Panc1 (cell line): ENCODE measurements at regions not wholly inside any gene's neighbourhood (a gene's known extent, or its start where the extent isn't known, plus 50 kb on each side); places are given as distances from the start of the nearest gene placed in this dataset.

ENCODE experiments used
- POLR2AphosphoS5 ChIP-seq: IDR thresholded peaks from 2 replicates; pipeline ENCODE4 v1.6.1; 2012; ENCODE audit warnings: mild to moderate bottlenecking, low read depth, low read length, moderate library complexity
- SIN3A ChIP-seq: IDR thresholded peaks from 2 replicates; pipeline ENCODE4 v1.6.1; 2012; ENCODE audit warnings: low read depth, mild to moderate bottlenecking, low read length, moderate library complexity, borderline replicate concordance; ENCODE audit not compliant: insufficient read depth
- TCF7L2 ChIP-seq: IDR thresholded peaks from 2 replicates; pipeline ENCODE4 v1.6.1; 2011; ENCODE audit warnings: mild to moderate bottlenecking, low read depth, low read length, inconsistent platforms
- TF ChIP-seq, protein P1 (sequence below): fragments of 450-650 bp; IDR thresholded peaks from 2 replicates; pipeline ENCODE4 v1.5.1; 2017; ENCODE audit warnings: mild to moderate bottlenecking
- TF ChIP-seq, protein P2 (sequence below), 2 experiments: IDR thresholded peaks; 2 replicates each; pipeline ENCODE4 v1.6.1; 2011 to 2012; ENCODE audit warnings: low read depth in 2 of 2, control low read depth in 1 of 2, low read length in 1 of 2, mild to moderate bottlenecking in 1 of 2, moderate library complexity in 1 of 2; ENCODE audit not compliant: insufficient read depth in 1 of 2

DNA sequence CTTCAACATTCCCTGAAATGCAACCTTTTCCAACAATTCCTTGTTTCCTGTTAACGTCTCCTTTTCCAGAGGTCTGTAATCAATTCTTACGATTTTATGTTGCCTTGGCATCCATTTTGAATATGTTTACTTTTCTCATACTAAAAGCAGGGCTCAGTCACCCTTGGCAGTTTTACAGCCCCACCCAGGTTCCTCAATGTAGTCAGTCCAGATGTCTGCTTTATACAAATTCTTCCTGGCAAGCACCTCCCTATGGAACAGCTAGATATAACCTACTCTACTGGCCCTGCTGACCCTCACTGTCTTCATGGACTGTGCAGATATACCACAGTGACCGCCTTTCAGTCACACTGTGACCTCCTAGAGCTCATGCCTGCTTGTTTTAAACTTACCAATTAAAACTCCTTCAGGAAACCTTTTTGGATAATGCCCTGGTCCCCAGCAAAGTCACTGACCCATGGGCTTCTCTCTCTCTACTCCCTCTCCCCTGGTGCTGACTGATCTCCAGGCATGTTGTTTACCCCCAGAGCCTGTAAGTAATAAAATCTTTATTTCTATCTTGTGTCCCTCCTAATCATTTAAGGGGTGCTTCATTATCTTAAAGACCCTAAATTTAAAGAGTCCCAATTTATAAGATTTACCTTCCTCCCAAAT, 147.1 kb upstream of the STEAP1 start:
- TF ChIP-seq, protein P1, sequence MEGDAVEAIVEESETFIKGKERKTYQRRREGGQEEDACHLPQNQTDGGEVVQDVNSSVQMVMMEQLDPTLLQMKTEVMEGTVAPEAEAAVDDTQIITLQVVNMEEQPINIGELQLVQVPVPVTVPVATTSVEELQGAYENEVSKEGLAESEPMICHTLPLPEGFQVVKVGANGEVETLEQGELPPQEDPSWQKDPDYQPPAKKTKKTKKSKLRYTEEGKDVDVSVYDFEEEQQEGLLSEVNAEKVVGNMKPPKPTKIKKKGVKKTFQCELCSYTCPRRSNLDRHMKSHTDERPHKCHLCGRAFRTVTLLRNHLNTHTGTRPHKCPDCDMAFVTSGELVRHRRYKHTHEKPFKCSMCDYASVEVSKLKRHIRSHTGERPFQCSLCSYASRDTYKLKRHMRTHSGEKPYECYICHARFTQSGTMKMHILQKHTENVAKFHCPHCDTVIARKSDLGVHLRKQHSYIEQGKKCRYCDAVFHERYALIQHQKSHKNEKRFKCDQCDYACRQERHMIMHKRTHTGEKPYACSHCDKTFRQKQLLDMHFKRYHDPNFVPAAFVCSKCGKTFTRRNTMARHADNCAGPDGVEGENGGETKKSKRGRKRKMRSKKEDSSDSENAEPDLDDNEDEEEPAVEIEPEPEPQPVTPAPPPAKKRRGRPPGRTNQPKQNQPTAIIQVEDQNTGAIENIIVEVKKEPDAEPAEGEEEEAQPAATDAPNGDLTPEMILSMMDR, result no peak
- TF ChIP-seq POLR2AphosphoS5 (no peak), SIN3A (no peak), TCF7L2 (no peak)
- TF ChIP-seq, protein P2, sequence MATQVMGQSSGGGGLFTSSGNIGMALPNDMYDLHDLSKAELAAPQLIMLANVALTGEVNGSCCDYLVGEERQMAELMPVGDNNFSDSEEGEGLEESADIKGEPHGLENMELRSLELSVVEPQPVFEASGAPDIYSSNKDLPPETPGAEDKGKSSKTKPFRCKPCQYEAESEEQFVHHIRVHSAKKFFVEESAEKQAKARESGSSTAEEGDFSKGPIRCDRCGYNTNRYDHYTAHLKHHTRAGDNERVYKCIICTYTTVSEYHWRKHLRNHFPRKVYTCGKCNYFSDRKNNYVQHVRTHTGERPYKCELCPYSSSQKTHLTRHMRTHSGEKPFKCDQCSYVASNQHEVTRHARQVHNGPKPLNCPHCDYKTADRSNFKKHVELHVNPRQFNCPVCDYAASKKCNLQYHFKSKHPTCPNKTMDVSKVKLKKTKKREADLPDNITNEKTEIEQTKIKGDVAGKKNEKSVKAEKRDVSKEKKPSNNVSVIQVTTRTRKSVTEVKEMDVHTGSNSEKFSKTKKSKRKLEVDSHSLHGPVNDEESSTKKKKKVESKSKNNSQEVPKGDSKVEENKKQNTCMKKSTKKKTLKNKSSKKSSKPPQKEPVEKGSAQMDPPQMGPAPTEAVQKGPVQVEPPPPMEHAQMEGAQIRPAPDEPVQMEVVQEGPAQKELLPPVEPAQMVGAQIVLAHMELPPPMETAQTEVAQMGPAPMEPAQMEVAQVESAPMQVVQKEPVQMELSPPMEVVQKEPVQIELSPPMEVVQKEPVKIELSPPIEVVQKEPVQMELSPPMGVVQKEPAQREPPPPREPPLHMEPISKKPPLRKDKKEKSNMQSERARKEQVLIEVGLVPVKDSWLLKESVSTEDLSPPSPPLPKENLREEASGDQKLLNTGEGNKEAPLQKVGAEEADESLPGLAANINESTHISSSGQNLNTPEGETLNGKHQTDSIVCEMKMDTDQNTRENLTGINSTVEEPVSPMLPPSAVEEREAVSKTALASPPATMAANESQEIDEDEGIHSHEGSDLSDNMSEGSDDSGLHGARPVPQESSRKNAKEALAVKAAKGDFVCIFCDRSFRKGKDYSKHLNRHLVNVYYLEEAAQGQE (IDR thresholded peaks at IDR 0.05; ENCODE audit: insufficient read depth in 1 of 2, low read depth in 2 of 2, low read length in 1 of 2), result no peak
